DOHH2 (cell line): ENCODE measurements at regions not wholly inside any gene's neighbourhood (a gene's known extent, or its start where the extent isn't known, plus 50 kb on each side); places are given as distances from the start of the nearest gene placed in this dataset.

Experiments
- H3F3A ChIP-seq: fragments of 200-600 bp; sonication (generic), shearing (Covaris generic); 2 replicates; pipeline ENCODE4 v1.6.0; 2016; ENCODE audit warnings: antibody characterized with exemption, mild to moderate bottlenecking; ENCODE audit not compliant: control insufficient read depth, insufficient read depth
- H3K27ac ChIP-seq: fragments of 200-600 bp; sonication (generic); 2 replicates; pipeline ENCODE4 v1.5.1; 2014; ENCODE audit warnings: low read depth, mild to moderate bottlenecking, low read length, moderate library complexity
- H3K27me3 ChIP-seq: fragments of 200-600 bp; sonication (generic); 2 replicates; pipeline ENCODE4 v1.6.1; 2014; ENCODE audit warnings: mild to moderate bottlenecking, low read length, mixed read lengths; ENCODE audit not compliant: control insufficient read depth
- H3K36me3 ChIP-seq: fragments of 200-600 bp; sonication (generic); 2 replicates; pipeline ENCODE4 v1.6.1; 2014; ENCODE audit warnings: mild to moderate bottlenecking, low read length, moderate library complexity, mixed read lengths; ENCODE audit not compliant: control insufficient read depth
- H3K4me1 ChIP-seq: fragments of 200-600 bp; sonication (generic); 2 replicates; pipeline ENCODE4 v1.6.1; 2014; ENCODE audit warnings: mild to moderate bottlenecking, low read length, mixed read lengths; ENCODE audit not compliant: control insufficient read depth
- H3K4me2 ChIP-seq: fragments of 200-600 bp; sonication (generic); 2 replicates; pipeline ENCODE4 v1.6.0; 2014; ENCODE audit warnings: mild to moderate bottlenecking, low read length, moderate library complexity
- H3K4me3 ChIP-seq: fragments of 200-600 bp; sonication (generic); 2 replicates; pipeline ENCODE4 v1.5.1; 2014; ENCODE audit warnings: mild to moderate bottlenecking, low read length, mixed read lengths
- H3K79me2 ChIP-seq: fragments of 200-600 bp; sonication (generic); 2 replicates; pipeline ENCODE4 v1.6.1; 2014; ENCODE audit warnings: mild to moderate bottlenecking, low read length, mixed read lengths; ENCODE audit not compliant: control insufficient read depth
- H3K9me2 ChIP-seq: fragments of 200-600 bp; sonication (generic); replicated peaks from 2 replicates; pipeline ENCODE4 v1.6.1; 2014; ENCODE audit warnings: mild to moderate bottlenecking, low read length, mixed read lengths; ENCODE audit not compliant: control insufficient read depth
- H3K9me3 ChIP-seq: fragments of 200-600 bp; sonication (generic); 2 replicates; pipeline ENCODE4 v1.6.1; 2014; ENCODE audit warnings: antibody characterized with exemption, low read length, mixed read lengths; ENCODE audit not compliant: control insufficient read depth, insufficient read depth
- H4K20me1 ChIP-seq: fragments of 200-600 bp; sonication (generic); 2 replicates; pipeline ENCODE4 v1.6.0; 2014; ENCODE audit warnings: low read depth, mild to moderate bottlenecking, antibody characterized with exemption, low read length, moderate library complexity; ENCODE audit not compliant: control insufficient read depth, insufficient read depth
- CTCF ChIP-seq: fragments of 200-600 bp; sonication (generic); IDR thresholded peaks from one replicate; pipeline ENCODE4 v1.5.1; 2014; ENCODE audit warnings: antibody characterized with exemption, mild to moderate bottlenecking, low read depth, low read length; ENCODE audit not compliant: poor library complexity, severe bottlenecking
- EZH2phosphoT487 ChIP-seq: fragments of 200-600 bp; sonication (generic); IDR thresholded peaks from 2 replicates; pipeline ENCODE4 v1.6.1; 2017; ENCODE audit warnings: borderline replicate concordance, mild to moderate bottlenecking, antibody characterized with exemption, low read length, moderate library complexity, mixed read lengths

GRCh38 chr2:239566995-239567568 lies 166.3 kb upstream of the HDAC4 start:
- no peaks in the 10 kb centered on the region for H3K36me3 ChIP-seq
- no peak overlapping the region for H3K4me2 ChIP-seq
- TF ChIP-seq EZH2phosphoT487: no peak
- no peak for TF ChIP-seq CTCF
- no peak overlapping the region for H3K27ac ChIP-seq
- no peaks in the 10 kb centered on the region for H3K9me2 ChIP-seq
- H4K20me1 ChIP-seq: no peaks in the 10 kb centered on the region
- no peaks in the 10 kb centered on the region for H3F3A ChIP-seq
- no peaks in the 10 kb centered on the region for H3K4me1 ChIP-seq
- no peak overlapping the region for H3K4me3 ChIP-seq
- no peaks in the 10 kb centered on the region for H3K79me2 ChIP-seq
- H3K9me3 ChIP-seq: no peaks in the 10 kb centered on the region
- H3K27me3 ChIP-seq: no peaks in the 10 kb centered on the region

- H3K79me2 ChIP-seq: no peaks in the 10 kb centered on the region
- H4K20me1 ChIP-seq: no peaks in the 10 kb centered on the region
- H3K4me1 ChIP-seq: no peaks in the 10 kb centered on the region
- no peaks in the 10 kb centered on the region for H3F3A ChIP-seq
- no peak for TF ChIP-seq EZH2phosphoT487
- TF ChIP-seq CTCF: no peak
- no peak overlapping the region for H3K4me3 ChIP-seq
- no peaks in the 10 kb centered on the region for H3K9me2 ChIP-seq
- H3K4me2 ChIP-seq: no peak overlapping the region
- no peaks in the 10 kb centered on the region for H3K27me3 ChIP-seq
- no peaks in the 10 kb centered on the region for H3K9me3 ChIP-seq
- no peaks in the 10 kb centered on the region for H3K36me3 ChIP-seq
- H3K27ac ChIP-seq: no peak overlapping the region
These were observed 165.6 kb upstream of the HDAC4 start for GRCh38 chr2:239566162-239566994.

- Histone ChIP-seq H3K27me3 (no peaks in the 10 kb centered on the region), H3K4me3 (no peak overlapping the region), H3K9me2 (no peaks in the 10 kb centered on the region), H3K36me3 (no peaks in the 10 kb centered on the region), H3F3A (no peaks in the 10 kb centered on the region), H3K4me1 (no peaks in the 10 kb centered on the region), H3K9me3 (no peaks in the 10 kb centered on the region), H4K20me1 (no peaks in the 10 kb centered on the region), H3K27ac (no peak overlapping the region), H3K79me2 (no peaks in the 10 kb centered on the region), H3K4me2 (no peak overlapping the region)
- no peak for TF ChIP-seq EZH2phosphoT487
These were observed 163.8 kb upstream of the HDAC4 start for GRCh38 chr2:239564587-239564986.

GRCh38 chr2:239563561-239563960 lies 162.7 kb upstream of the HDAC4 start:
- no peak overlapping the region for H3K27ac ChIP-seq
- H3K27me3 ChIP-seq: no peaks in the 10 kb centered on the region
- H3K4me2 ChIP-seq: no peak overlapping the region
- H3K4me3 ChIP-seq: no peak overlapping the region
- no peaks in the 10 kb centered on the region for H3K4me1 ChIP-seq
- H4K20me1 ChIP-seq: no peaks in the 10 kb centered on the region
- no peaks in the 10 kb centered on the region for H3F3A ChIP-seq
- no peaks in the 10 kb centered on the region for H3K36me3 ChIP-seq
- H3K9me3 ChIP-seq: no peaks in the 10 kb centered on the region
- no peak for TF ChIP-seq EZH2phosphoT487
- no peak for TF ChIP-seq CTCF
- H3K9me2 ChIP-seq: no peaks in the 10 kb centered on the region
- no peaks in the 10 kb centered on the region for H3K79me2 ChIP-seq
